GM20000 (cell line): ENCODE measurements at regions not wholly inside any gene's neighbourhood (a gene's known extent, or its start where the extent isn't known, plus 50 kb on each side); places are given as distances from the start of the nearest gene placed in this dataset.

Experiments
- DNase-seq: peaks from one replicate; pipeline ENCODE4 v3.0.0; 2012; ENCODE audit warnings: low spot score
- TF ChIP-seq, protein P1 (sequence below): IDR thresholded peaks from 2 replicates; pipeline ENCODE4 v1.5.1; 2012; ENCODE audit warnings: mild to moderate bottlenecking, control low read depth; ENCODE audit errors: extremely low read depth, missing control alignments

DNA sequence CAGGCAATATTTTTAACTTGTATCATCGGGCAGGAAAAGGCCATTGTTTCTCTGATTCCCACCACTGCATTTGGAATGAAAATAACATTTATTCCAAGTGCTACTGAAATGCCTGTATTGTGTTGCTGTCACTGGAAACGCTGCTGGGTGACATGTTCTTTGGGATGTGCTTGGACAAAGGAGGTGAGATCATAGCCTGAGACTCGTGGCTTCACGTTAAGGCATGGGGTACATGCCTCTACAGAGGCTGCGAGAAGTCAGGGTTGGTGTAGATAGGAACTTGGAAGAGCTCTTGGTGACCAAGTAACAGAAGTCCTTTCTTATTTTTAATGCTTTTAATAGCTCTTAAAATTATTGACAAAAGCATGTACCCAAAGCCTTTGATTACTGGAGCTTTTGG, 58.8 kb upstream of the MAF start:
- TF ChIP-seq, protein P1, sequence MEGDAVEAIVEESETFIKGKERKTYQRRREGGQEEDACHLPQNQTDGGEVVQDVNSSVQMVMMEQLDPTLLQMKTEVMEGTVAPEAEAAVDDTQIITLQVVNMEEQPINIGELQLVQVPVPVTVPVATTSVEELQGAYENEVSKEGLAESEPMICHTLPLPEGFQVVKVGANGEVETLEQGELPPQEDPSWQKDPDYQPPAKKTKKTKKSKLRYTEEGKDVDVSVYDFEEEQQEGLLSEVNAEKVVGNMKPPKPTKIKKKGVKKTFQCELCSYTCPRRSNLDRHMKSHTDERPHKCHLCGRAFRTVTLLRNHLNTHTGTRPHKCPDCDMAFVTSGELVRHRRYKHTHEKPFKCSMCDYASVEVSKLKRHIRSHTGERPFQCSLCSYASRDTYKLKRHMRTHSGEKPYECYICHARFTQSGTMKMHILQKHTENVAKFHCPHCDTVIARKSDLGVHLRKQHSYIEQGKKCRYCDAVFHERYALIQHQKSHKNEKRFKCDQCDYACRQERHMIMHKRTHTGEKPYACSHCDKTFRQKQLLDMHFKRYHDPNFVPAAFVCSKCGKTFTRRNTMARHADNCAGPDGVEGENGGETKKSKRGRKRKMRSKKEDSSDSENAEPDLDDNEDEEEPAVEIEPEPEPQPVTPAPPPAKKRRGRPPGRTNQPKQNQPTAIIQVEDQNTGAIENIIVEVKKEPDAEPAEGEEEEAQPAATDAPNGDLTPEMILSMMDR, result no peak
- no peak for DNase-seq

DNA sequence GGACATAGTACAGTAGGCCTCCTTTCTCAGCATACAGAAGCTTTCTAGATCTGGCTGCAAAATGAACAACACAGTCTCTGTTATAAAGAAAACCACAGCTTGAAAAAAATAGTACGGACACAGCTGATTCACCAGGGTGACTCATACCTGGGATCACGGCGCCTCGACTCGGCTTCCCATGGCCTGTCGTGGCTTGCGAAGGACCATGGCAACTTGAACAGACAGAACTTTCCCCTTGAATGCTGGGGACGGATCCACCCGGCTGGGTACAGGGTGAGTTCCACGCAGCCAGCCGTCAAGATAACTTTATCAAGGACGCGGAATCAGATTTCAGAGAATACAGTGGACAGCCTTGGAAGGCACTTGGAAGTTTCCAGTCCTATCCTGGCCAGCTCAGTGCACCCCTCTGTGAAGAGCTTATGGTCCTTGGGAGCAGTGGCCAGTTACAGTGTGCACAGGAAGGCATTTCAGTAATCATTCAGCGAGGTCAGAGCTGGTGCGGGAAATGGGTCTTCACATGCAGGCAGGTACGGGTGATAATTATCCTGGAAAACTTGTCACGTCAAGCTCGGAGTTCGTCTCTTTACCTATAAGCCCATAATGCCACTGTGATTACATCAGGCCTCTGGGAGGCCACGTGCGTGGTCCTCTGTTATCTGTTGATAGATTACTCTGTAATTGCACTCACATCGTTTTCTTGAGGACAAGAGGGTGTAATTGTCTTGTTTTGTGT, 57.9 kb upstream of the MAF start:
- TF ChIP-seq, protein P1, result no peak
- DNase-seq, result no peak

DNA sequence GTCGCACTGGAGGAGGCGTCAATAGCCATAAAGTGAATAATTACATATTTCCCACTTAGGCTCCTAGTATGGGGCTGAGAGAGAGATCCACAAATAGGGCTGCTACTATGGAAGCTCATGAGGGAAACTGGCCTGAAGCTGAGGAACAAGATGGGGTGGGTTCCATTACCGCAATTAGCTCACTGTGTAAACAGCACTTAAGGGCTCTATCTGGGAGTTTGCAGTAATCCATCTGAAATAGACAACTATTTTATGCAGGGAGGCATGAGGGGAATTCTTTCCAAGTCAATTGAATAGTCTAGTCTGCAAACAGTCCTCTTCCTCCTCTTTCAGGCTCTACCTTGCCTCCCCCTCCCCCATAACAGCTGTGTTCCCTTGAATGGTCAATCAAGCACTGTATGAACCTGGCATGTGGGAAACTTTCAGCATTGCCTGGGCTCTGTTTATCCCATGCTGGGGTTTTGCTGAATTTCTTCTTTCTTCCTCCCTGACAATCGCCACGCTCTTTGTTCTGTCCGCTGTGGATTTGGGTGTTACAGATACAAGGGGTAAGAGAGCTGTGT, 56.1 kb upstream of the MAF start:
- DNase-seq, result no peak
- TF ChIP-seq, protein P1, result no peak

DNA sequence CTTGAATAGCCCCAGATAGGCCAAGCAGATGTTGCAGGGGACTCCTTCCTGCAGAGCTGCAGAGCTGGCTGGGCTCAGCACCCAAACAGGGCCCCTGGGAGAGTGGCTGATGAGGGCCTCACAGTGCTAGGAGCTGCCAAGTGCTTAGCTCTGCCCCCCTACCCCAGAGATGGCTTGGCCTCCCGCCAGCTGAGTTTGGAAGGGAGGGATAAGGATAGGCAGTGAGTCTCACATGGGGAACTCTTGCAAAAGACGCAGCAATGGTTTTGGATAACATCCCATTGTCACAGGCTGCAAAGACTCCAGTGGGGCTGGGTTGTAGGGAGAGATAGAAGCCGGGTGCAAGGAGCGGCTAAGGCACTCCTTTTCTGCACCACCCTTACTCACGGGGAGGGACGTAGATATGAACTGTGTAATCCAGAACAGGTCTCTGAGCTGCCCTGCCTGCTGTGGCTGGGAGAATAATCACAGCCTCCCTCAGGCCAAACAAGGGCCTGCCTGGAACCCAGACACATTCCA, 52.9 kb upstream of the MAF start:
- DNase-seq, result no peak
- TF ChIP-seq, protein P1, result no peak

DNA sequence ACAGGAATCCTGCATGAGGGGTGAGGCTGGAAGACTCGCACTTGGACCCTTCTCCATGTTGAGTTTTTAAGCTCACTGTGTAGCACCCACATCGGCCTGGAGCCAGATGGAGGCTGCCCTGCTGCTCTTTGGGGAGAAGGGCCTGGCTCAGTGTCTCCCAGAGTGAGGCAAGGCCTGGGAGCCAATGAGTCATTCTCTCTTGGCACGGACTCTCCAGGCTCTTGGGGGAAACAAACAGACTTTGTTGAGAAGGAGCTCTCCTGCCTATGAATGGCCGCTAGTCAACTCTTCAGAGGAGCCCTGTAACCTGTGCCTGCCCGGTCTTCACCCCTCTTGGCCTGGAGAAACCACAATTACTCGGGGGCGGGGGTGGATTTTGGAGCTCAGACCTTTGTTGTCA, 50.8 kb upstream of the MAF start:
- no peak for DNase-seq

More for the DNA sequence above, 50.8 kb upstream of the MAF start:
- TF ChIP-seq, protein P1, result no peak
